GM23338 (cell line): ENCODE measurements at regions not wholly inside any gene's neighbourhood (a gene's known extent, or its start where the extent isn't known, plus 50 kb on each side); places are given as distances from the start of the nearest gene placed in this dataset.

Source experiments
- ATAC-seq: fragments of 200-7000 bp; cut with Tn5 transposase; 3 replicates; pipeline ENCODE4 v1.9.1; 2020
- DNase-seq: peaks from one replicate; pipeline ENCODE4 v3.0.0-alpha.2; 2015; ENCODE audit warnings: low spot score
- H2AFZ ChIP-seq: fragments of 200-600 bp; sonication (generic); 2 replicates; pipeline ENCODE4 v1.8.0; 2016; ENCODE audit warnings: antibody characterized with exemption, mild to moderate bottlenecking, moderate library complexity
- H3F3A ChIP-seq: fragments of 200-600 bp; sonication (generic); replicated peaks from 2 replicates; pipeline ENCODE4 v1.8.0; 2017; ENCODE audit warnings: antibody characterized with exemption, mixed run types, low read depth
- H3K27ac ChIP-seq: fragments of 200-600 bp; sonication (generic); 2 replicates; pipeline ENCODE4 v1.6.1; 2016; ENCODE audit warnings: low read depth
- H3K27me3 ChIP-seq: fragments of 200-600 bp; sonication (generic); 2 replicates; pipeline ENCODE4 v1.8.0; 2016; ENCODE audit warnings: mild to moderate bottlenecking, mixed run types, moderate library complexity; ENCODE audit not compliant: insufficient read depth
- H3K36me3 ChIP-seq: fragments of 200-600 bp; sonication (generic); 2 replicates; pipeline ENCODE4 v1.8.0; 2016; ENCODE audit warnings: mild to moderate bottlenecking; ENCODE audit not compliant: insufficient read depth
- H3K4me1 ChIP-seq: fragments of 200-600 bp; sonication (generic); 2 replicates; pipeline ENCODE4 v1.8.0; 2016; ENCODE audit warnings: mild to moderate bottlenecking, moderate library complexity; ENCODE audit not compliant: insufficient read depth
- H3K4me2 ChIP-seq: fragments of 200-600 bp; sonication (generic); 2 replicates; pipeline ENCODE4 v1.7.1; 2017; ENCODE audit warnings: mixed run types
- H3K4me3 ChIP-seq: fragments of 200-600 bp; sonication (generic); 2 replicates; pipeline ENCODE4 v1.6.1; 2016; ENCODE audit warnings: mixed run types
- H3K79me2 ChIP-seq: fragments of 200-600 bp; sonication (generic); replicated peaks from 2 replicates; pipeline ENCODE4 v1.8.0; 2017; ENCODE audit warnings: mild to moderate bottlenecking; ENCODE audit not compliant: insufficient read depth
- H3K9me2 ChIP-seq: fragments of 200-600 bp; sonication (generic); 2 replicates; pipeline ENCODE4 v1.8.0; 2017; ENCODE audit not compliant: insufficient read depth
- H4K20me1 ChIP-seq: fragments of 200-600 bp; sonication (generic); replicated peaks from 2 replicates; pipeline ENCODE4 v1.8.0; 2017; ENCODE audit warnings: mild to moderate bottlenecking; ENCODE audit not compliant: insufficient read depth
- H3K27ac Mint-ChIP-seq: 2 replicates; pipeline ENCODE4 v1.8.0; 2020; ENCODE audit warnings: inconsistent platforms, mild to moderate bottlenecking, moderate library complexity, mixed read lengths
- H3K27me3 Mint-ChIP-seq: 3 replicates; pipeline ENCODE4 v1.8.0; 2022; ENCODE audit warnings: low read depth, mild to moderate bottlenecking, moderate library complexity, mixed read lengths, inconsistent platforms; ENCODE audit not compliant: insufficient read depth, poor library complexity
- H3K36me3 Mint-ChIP-seq: 3 replicates; pipeline ENCODE4 v1.8.0; 2021; ENCODE audit warnings: low read depth, mild to moderate bottlenecking, inconsistent platforms, moderate library complexity, mixed read lengths
- H3K4me1 Mint-ChIP-seq: 3 replicates; pipeline ENCODE4 v1.8.0; 2020; ENCODE audit warnings: mild to moderate bottlenecking, inconsistent platforms, mixed read lengths
- H3K4me3 Mint-ChIP-seq: 3 replicates; pipeline ENCODE4 v1.8.0; 2021; ENCODE audit warnings: moderate library complexity, mild to moderate bottlenecking, inconsistent platforms, mixed read lengths
- H3K9me3 Mint-ChIP-seq: 3 replicates; pipeline ENCODE4 v1.8.0; 2020; ENCODE audit warnings: moderate library complexity, mild to moderate bottlenecking, inconsistent platforms, mixed read lengths
- CREB1 ChIP-seq: fragments of 250-450 bp; sonication (Bioruptor Pico); IDR thresholded peaks from 2 replicates; pipeline ENCODE4 v1.5.0; 2020; ENCODE audit warnings: low read depth, mild to moderate bottlenecking, moderate library complexity
- CTCF ChIP-seq, 2 experiments: fragments of 200-600 bp in 1 of 2; sonication (generic) in 1 of 2; conservative IDR thresholded peaks; 2 replicates each; pipeline versions ENCODE4 v1.5.1 to v1.6.1; 2016 to 2017; ENCODE audit warnings: antibody characterized with exemption in 2 of 2, low read depth in 2 of 2, mild to moderate bottlenecking in 2 of 2, moderate library complexity in 1 of 2
- ETS1 ChIP-seq: IDR thresholded peaks from 2 replicates; pipeline ENCODE4 v1.6.1; 2016; ENCODE audit warnings: antibody characterized with exemption
- EZH2 ChIP-seq: fragments of 200-600 bp; sonication (generic); IDR thresholded peaks from one replicate; pipeline ENCODE4 v1.8.0; 2017; ENCODE audit warnings: antibody characterized with exemption, mild to moderate bottlenecking, low read depth; ENCODE audit not compliant: unreplicated experiment
- JUNB ChIP-seq: IDR thresholded peaks from one replicate; pipeline ENCODE4 v1.6.1; 2016; ENCODE audit warnings: antibody characterized with exemption; ENCODE audit not compliant: unreplicated experiment
- NANOG ChIP-seq: IDR thresholded peaks from 2 replicates; pipeline ENCODE4 v1.6.1; 2016; ENCODE audit warnings: antibody characterized with exemption, borderline replicate concordance
- POLR2AphosphoS5 ChIP-seq: IDR thresholded peaks from 2 replicates; pipeline ENCODE4 v1.6.1; 2016; ENCODE audit warnings: antibody characterized with exemption, low read depth
- REST ChIP-seq: IDR thresholded peaks from one replicate; pipeline ENCODE4 v1.6.1; 2018; ENCODE audit warnings: antibody characterized with exemption; ENCODE audit not compliant: unreplicated experiment
- ZNF114 ChIP-seq: fragments of 250-450 bp; sonication (Bioruptor Pico); IDR thresholded peaks from 2 replicates; pipeline ENCODE4 v1.5.0; 2020; ENCODE audit warnings: mild to moderate bottlenecking, moderate library complexity
- ZNF331 ChIP-seq: fragments of 250-450 bp; sonication (Bioruptor Pico); IDR thresholded peaks from 2 replicates; pipeline ENCODE4 v1.5.0; 2020; ENCODE audit warnings: low read depth, mild to moderate bottlenecking, moderate library complexity

- no peak overlapping the region for H3K27ac ChIP-seq
- Mint-ChIP-seq H3K36me3 (no peaks in the 10 kb centered on the region), H3K9me3 (no peaks in the 10 kb centered on the region), H3K27ac (no peak overlapping the region), H3K27me3 (peaks cover 3% of the 10 kb centered on the region), H3K4me3 (no peak overlapping the region), H3K4me1 (no peaks in the 10 kb centered on the region)
- no peaks in the 10 kb centered on the region; the same call in 1 of the 2 replicates for H3K9me2 ChIP-seq
- no peaks in the 10 kb centered on the region for H3K27me3 ChIP-seq
- H3K4me3 ChIP-seq = no peak overlapping the region
- ATAC-seq (no peak), DNase-seq (no peak)
- H3K36me3 ChIP-seq = no peaks in the 10 kb centered on the region
- no peak overlapping the region for H2AFZ ChIP-seq
- H3K79me2 ChIP-seq = no peaks in the 10 kb centered on the region
- H4K20me1 ChIP-seq = no peaks in the 10 kb centered on the region
- no peak overlapping the region for H3K4me2 ChIP-seq
- TF ChIP-seq POLR2AphosphoS5 (no peak), CTCF (conservative IDR thresholded peaks at IDR 0.05; ENCODE audit: low read depth in 2 of 2) (no peak), ETS1 (no peak), JUNB (no peak), ZNF114 (CRISPR knock-in tag) (no peak), CREB1 (CRISPR knock-in tag) (no peak), REST (no peak), NANOG (no peak), EZH2 (no peak), ZNF331 (CRISPR knock-in tag) (no peak)
- H3F3A ChIP-seq = no peaks in the 10 kb centered on the region
- H3K4me1 ChIP-seq = no peaks in the 10 kb centered on the region
Observed at GRCh38 chr4:34318773-34319172, 1925.5 kb downstream of the ARAP2 start.
